Smooth muscle cell (in vitro differentiated cells): ENCODE measurements at regions not wholly inside any gene's neighbourhood (a gene's known extent, or its start where the extent isn't known, plus 50 kb on each side); places are given as distances from the start of the nearest gene placed in this dataset.

Experiments used
- DNase-seq: peaks from one replicate; lab custom pipeline; 2025; ENCODE audit not compliant: unreplicated experiment; lab: John Stamatoyannopoulos, UW
- H2AFZ ChIP-seq: fragments of 200-600 bp; sonication (generic); 2 replicates; pipeline ENCODE4 v1.6.0; 2016; ENCODE audit warnings: antibody characterized with exemption, low read depth, mild to moderate bottlenecking
- H3F3A ChIP-seq: fragments of 200-600 bp; sonication (generic); 2 replicates; pipeline ENCODE4 v1.6.0; 2017; ENCODE audit warnings: antibody characterized with exemption, low read depth
- H3K27ac ChIP-seq: fragments of 200-600 bp; sonication (generic); 2 replicates; pipeline ENCODE4 v1.5.1; 2016; ENCODE audit warnings: low read depth, mild to moderate bottlenecking
- H3K27me3 ChIP-seq: fragments of 200-600 bp; sonication (generic); 2 replicates; pipeline ENCODE4 v1.6.1; 2016; ENCODE audit warnings: low read depth, mild to moderate bottlenecking
- H3K36me3 ChIP-seq: fragments of 200-600 bp; sonication (generic); 2 replicates; pipeline ENCODE4 v1.5.1; 2016; ENCODE audit warnings: low read depth
- H3K4me1 ChIP-seq: fragments of 200-600 bp; sonication (generic); 2 replicates; pipeline ENCODE4 v1.5.1; 2016; ENCODE audit warnings: low read depth
- H3K4me2 ChIP-seq: fragments of 200-600 bp; sonication (generic); 2 replicates; pipeline ENCODE4 v1.6.0; 2016; ENCODE audit warnings: mild to moderate bottlenecking
- H3K4me3 ChIP-seq: fragments of 200-600 bp; sonication (generic); 2 replicates; pipeline ENCODE4 v1.5.1; 2016; ENCODE audit warnings: mild to moderate bottlenecking
- H3K79me2 ChIP-seq: fragments of 200-600 bp; sonication (generic); 2 replicates; pipeline ENCODE4 v1.6.0; 2016; ENCODE audit warnings: low read depth, mild to moderate bottlenecking
- H3K9ac ChIP-seq: fragments of 200-600 bp; sonication (generic); 2 replicates; pipeline ENCODE4 v1.6.0; 2016; ENCODE audit warnings: low read depth
- H3K9me3 ChIP-seq: fragments of 200-600 bp; sonication (generic); replicated peaks from 2 replicates; pipeline ENCODE4 v1.5.1; 2016; ENCODE audit warnings: low read depth
- H4K20me1 ChIP-seq: fragments of 200-600 bp; sonication (generic); 2 replicates; pipeline ENCODE4 v1.6.0; 2016; ENCODE audit warnings: low read depth
- WGBS: methylation state at CpG from one replicate; pipeline ENCODE4 v1.1.7; 2016; ENCODE audit warnings: low lambda C conversion rate; 5-methylcytosine and 5-hydroxymethylcytosine counted together
- TF ChIP-seq, protein P1 (sequence below): fragments of 200-600 bp; sonication (generic); IDR thresholded peaks from 2 replicates; pipeline ENCODE4 v1.5.1; 2017; ENCODE audit warnings: borderline replicate concordance, mild to moderate bottlenecking, antibody characterized with exemption; ENCODE audit not compliant: insufficient read depth, poor library complexity, severe bottlenecking

DNA sequence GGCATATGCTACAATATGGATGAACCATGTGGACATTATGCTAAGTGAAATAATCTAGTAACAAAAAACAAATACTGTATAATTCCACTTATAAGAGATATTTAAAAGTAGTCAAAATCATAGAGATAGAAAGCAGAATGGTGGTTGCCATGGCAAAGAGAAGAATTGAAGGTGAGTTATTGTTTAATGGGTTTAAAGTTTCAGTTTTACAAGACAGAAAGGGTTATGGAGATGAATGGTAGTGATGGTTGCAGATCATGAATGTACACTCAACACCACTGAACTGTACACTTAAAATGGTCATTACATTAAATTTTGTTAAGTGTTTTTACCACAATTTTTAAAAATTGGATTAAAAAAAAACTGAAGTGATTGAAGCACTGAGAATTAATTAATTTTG, 298.2 kb upstream of the ZC3H15 start:
- H3K27me3 ChIP-seq: no peaks in the 10 kb centered on the region
- no peaks in the 10 kb centered on the region for H4K20me1 ChIP-seq
- no peak overlapping the region for H2AFZ ChIP-seq
- no peaks in the 10 kb centered on the region for H3K79me2 ChIP-seq
- no peak overlapping the region for H3K4me2 ChIP-seq
- H3F3A ChIP-seq: no peaks in the 10 kb centered on the region
- H3K4me1 ChIP-seq: no peaks in the 10 kb centered on the region
- H3K4me3 ChIP-seq: no peak overlapping the region
- no peak for DNase-seq
- H3K36me3 ChIP-seq: no peaks in the 10 kb centered on the region
- no peaks in the 10 kb centered on the region for H3K9me3 ChIP-seq
- no peak overlapping the region for H3K27ac ChIP-seq
- H3K9ac ChIP-seq: no peak overlapping the region
- TF ChIP-seq, protein P1, sequence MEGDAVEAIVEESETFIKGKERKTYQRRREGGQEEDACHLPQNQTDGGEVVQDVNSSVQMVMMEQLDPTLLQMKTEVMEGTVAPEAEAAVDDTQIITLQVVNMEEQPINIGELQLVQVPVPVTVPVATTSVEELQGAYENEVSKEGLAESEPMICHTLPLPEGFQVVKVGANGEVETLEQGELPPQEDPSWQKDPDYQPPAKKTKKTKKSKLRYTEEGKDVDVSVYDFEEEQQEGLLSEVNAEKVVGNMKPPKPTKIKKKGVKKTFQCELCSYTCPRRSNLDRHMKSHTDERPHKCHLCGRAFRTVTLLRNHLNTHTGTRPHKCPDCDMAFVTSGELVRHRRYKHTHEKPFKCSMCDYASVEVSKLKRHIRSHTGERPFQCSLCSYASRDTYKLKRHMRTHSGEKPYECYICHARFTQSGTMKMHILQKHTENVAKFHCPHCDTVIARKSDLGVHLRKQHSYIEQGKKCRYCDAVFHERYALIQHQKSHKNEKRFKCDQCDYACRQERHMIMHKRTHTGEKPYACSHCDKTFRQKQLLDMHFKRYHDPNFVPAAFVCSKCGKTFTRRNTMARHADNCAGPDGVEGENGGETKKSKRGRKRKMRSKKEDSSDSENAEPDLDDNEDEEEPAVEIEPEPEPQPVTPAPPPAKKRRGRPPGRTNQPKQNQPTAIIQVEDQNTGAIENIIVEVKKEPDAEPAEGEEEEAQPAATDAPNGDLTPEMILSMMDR: no peak

DNA sequence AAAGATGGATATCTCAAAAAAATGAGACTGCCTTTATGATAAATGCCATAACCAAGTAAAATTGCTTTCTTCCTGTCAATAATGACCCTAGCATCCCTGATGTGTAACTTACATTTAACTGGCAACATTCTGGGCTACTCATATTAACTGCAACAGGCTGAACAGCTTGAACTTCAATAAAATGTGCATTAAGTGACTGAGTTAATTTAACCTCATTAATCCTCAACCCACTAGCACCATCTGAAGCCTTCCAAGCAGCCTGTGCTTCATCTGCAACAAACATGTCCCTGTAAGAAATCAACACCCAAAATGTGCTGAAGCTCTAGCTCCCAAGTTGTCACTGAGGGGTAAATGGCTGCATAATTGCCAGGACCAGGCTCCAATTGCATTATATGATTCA, 296.2 kb upstream of the ZC3H15 start:
- Histone ChIP-seq H3K9ac (no peak overlapping the region), H3K79me2 (no peaks in the 10 kb centered on the region), H2AFZ (no peak overlapping the region), H3K27me3 (no peaks in the 10 kb centered on the region), H3K4me1 (no peaks in the 10 kb centered on the region), H3K4me2 (no peak overlapping the region), H3F3A (no peaks in the 10 kb centered on the region), H4K20me1 (no peaks in the 10 kb centered on the region), H3K9me3 (no peaks in the 10 kb centered on the region), H3K36me3 (no peaks in the 10 kb centered on the region), H3K27ac (no peak overlapping the region), H3K4me3 (no peak overlapping the region)
- TF ChIP-seq, protein P1: no peak
- no peak for DNase-seq

DNA sequence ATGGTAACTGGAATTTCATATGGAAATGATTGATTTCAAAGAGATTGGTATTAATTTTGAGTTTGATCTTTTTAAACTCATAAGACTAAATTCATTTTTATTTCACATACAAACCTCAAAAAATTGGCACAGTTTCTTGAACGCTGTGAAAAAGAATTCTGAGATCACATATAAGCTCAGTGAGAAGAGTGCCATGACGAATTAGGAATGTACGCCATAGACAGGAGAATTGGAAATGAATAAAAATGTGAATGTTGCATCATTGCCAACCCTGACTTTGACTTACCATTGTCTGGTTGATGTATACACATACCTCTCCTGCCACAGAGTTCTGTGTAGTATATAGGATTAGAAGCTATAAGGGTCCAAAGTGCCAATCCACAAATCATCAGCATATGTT, 290.4 kb upstream of the ZC3H15 start:
- H3K27ac ChIP-seq: no peak overlapping the region
- no peak for DNase-seq
- no peak overlapping the region for H3K9ac ChIP-seq
- H3K4me1 ChIP-seq: no peaks in the 10 kb centered on the region
- H3F3A ChIP-seq: no peaks in the 10 kb centered on the region
- no peaks in the 10 kb centered on the region for H3K27me3 ChIP-seq
- H2AFZ ChIP-seq: no peak overlapping the region
- no peak overlapping the region for H3K4me3 ChIP-seq
- 90% methylated on average over 3 of the region's 3 CpGs for WGBS
- TF ChIP-seq, protein P1: no peak
- H3K9me3 ChIP-seq: no peaks in the 10 kb centered on the region
- no peaks in the 10 kb centered on the region for H3K79me2 ChIP-seq
- no peak overlapping the region for H3K4me2 ChIP-seq
- no peaks in the 10 kb centered on the region for H4K20me1 ChIP-seq
- H3K36me3 ChIP-seq: no peaks in the 10 kb centered on the region

DNA sequence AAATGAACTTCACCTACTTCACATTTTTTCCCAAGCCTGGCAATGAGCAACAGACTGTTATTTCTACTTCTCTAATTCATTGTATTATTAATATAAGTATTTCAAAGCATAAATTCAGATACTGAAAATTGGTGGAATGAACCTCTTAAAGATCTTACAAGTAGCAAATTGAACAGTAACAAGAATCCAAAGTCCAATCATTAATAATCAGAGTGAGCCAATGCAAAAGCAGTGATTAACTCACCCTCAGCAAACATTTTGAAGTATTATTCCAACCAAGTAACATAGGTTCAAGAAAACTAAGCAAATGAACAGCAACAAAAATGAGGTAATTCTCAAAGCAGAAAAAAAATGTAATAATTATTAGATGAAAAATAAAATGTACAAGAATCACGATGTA, 288.1 kb upstream of the ZC3H15 start:
- Histone ChIP-seq H3K9ac (no peak overlapping the region), H3K79me2 (no peaks in the 10 kb centered on the region), H3K9me3 (no peaks in the 10 kb centered on the region), H3K27me3 (no peaks in the 10 kb centered on the region), H3K27ac (no peak overlapping the region), H2AFZ (no peak overlapping the region), H3K4me1 (no peaks in the 10 kb centered on the region), H3K4me2 (no peak overlapping the region), H3K4me3 (no peak overlapping the region), H3F3A (no peaks in the 10 kb centered on the region), H4K20me1 (no peaks in the 10 kb centered on the region), H3K36me3 (no peaks in the 10 kb centered on the region)
- 100% methylated on average over 1 of the region's 1 CpG for WGBS
- TF ChIP-seq, protein P1: no peak
- no peak for DNase-seq
